ENCODE measurements at regions not wholly inside any gene's neighbourhood (a gene's known extent, or its start where the extent isn't known, plus 50 kb on each side); places are given as distances from the start of the nearest gene placed in this dataset.

- DNase-seq (ENCODE audit: low read depth), result peak; percentile 61
Measured at GRCh38 chr12:91852634-91853033, 293.0 kb downstream of the BTG1 start.

GRCh38 chr12:91851741-91852477 is 293.7 kb downstream of the BTG1 start:
- peak; percentile 1 for DNase-seq (ENCODE audit: low read depth)

GRCh38 chr12:91846466-91847055 is 299.1 kb downstream of the BTG1 start:
- no peak for DNase-seq (ENCODE audit: low read depth)

DNA sequence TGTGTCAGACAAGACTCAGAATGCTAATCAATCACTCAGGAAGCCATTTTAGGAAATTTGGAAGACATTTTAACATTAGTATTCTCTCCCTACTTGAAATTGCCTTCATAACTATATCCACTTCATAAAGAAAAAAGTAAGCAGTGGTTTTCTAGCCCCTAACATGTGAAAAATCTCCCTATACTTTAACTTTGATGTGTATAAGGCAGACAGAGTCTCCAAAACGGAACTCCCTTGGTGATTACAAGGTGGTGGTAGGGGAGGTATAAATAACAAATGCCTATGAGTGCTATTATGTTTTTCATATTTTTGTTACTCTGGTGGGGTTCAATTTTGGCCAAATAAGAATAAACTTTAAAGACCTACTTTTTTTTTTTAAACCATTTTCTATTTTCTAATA is 300.3 kb downstream of the BTG1 start:
- DNase-seq (ENCODE audit: low read depth), result no peak

DNA sequence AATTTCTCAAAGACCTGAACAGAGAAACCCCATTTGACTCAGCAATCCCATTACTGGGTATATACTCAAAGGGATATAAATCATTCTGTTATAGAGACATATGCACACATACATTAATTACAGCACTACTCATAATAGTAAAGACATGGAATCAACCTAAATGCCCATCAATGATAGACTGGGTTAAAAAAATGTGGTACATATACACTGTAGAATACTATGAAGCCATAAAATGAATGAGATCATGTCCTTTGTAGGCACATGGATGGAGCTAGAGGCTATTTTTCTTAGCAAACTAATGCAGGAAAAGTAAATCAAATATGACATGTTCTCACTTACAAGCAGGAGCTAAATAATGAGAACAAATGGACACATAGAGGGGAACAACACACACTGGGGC is 303.8 kb downstream of the BTG1 start:
- DNase-seq (ENCODE audit: low read depth), result no peak

- no peak for DNase-seq (ENCODE audit: low read depth)
Measured at GRCh38 chr12:91836696-91837095, 308.9 kb downstream of the BTG1 start.

DNA sequence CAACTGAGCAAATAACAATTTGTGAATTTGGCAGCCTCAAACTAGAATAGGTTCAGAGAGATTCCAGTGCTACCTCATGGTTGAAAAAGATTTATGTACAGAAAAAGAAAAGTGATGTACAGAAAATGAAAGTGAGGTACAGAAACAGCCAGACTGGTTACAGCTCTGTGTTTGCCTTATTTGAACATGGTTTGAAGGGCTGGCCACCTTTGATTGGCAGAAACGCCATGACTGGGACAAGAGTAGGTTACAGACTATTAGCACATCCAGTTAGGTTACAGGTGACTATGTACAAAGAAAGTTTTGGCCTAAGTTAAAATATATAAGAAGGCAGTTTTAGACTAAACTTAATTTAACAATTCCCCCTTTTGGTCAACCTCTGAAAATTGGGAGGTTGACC is 309.4 kb downstream of the BTG1 start:
- DNase-seq (ENCODE audit: low read depth), result no peak

DNA sequence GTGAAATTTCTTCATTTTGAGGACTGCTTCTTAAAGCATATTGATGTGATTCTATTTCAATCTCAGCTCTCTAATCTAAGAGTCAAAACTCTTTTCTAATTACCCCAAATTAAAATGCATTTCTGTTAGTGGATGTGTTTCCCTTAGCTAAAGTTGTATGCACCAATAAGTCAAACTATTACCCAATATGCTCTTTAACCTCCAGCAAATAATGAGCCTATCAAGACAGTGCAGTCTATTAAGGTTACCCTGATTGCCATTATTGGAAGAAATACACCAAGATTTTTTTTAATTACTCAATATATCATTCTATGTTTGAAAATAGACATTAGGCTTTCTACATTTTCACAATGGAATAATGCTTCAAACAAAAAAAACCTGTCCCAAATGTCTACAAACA is 310.0 kb downstream of the BTG1 start:
- DNase-seq (ENCODE audit: low read depth), result no peak

- no peak for DNase-seq (ENCODE audit: low read depth)
Measured at GRCh38 chr12:91833780-91834359, 311.8 kb downstream of the BTG1 start.

GRCh38 chr12:91825999-91826398 is 319.6 kb downstream of the BTG1 start:
- no peak for DNase-seq (ENCODE audit: low read depth)

- no peak for DNase-seq (ENCODE audit: low read depth)
Measured at GRCh38 chr12:91824991-91825390, 320.7 kb downstream of the BTG1 start.

- DNase-seq (ENCODE audit: low read depth), result no peak
Measured at GRCh38 chr12:91819132-91819447, 326.6 kb downstream of the BTG1 start.

GRCh38 chr12:91818227-91819131 is 327.2 kb downstream of the BTG1 start:
- DNase-seq (ENCODE audit: low read depth), result peak; percentile 64

- DNase-seq (ENCODE audit: low read depth), result peak; percentile 86
Measured at GRCh38 chr12:91817517-91817916, 328.1 kb downstream of the BTG1 start.

DNA sequence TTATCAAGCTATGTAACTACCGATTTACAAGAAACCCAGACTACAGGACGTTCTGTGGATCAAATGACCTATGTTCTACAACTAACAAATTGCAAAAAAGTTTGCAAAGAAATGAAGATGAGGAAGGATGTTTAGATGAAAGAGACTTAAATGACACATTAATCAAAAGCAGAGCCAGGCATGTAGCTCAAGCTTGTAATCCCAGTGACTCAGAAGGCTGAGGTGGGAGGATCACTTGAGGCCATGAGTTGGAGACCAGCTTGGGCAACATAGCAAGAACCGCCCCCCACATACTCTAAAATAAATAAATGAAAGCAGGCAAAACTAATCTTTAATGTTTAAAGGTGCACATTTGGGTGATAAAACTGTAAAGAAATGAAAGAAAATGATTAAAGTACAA is 331.9 kb downstream of the BTG1 start:
- DNase-seq (ENCODE audit: low read depth), result peak; percentile 55

GRCh38 chr12:91811481-91812287 is 334.0 kb downstream of the BTG1 start:
- peak; percentile 50 for DNase-seq (ENCODE audit: low read depth)

DNA sequence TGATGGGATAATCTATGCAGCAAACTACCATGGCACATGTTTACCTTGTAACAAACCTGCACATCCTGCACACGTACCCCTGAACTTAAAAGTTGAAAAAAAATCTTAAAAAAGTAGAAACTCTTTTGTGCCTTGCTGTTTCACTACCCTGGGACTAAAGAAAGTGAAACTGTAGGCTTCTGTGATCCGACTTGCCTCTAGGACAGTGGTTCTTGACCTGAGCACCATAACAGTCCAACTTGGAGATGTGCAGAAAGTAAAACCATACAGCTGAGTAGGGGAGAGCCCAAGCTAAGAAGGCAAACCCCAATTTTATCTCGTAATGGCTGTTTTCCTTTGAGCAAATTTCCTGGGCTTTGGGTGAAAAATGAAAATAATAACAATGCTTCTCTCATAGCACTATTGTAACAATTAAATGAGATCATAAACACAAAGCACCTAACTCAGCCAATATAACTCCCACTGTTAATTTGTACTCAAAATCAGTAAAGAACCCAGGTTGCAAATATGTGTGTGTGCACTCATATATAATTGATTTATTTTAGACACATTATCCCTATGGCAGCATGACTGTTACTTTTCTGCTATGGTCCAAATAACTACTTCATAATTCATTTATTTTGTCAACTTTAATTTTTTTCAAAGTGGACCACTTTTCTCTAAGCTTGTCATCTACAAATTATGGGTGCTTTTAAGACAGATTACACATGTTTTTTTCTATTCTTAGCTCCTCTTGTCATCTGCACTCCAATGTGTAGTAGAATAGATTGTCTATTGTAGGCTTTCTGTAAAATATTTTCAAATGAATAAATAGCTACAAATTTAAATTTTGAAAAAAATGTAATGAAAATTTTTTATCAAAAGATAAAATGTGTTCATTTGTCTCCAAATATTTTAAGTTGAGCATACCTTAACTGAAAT is 334.9 kb downstream of the BTG1 start:
- no peak for DNase-seq (ENCODE audit: low read depth)

DNA sequence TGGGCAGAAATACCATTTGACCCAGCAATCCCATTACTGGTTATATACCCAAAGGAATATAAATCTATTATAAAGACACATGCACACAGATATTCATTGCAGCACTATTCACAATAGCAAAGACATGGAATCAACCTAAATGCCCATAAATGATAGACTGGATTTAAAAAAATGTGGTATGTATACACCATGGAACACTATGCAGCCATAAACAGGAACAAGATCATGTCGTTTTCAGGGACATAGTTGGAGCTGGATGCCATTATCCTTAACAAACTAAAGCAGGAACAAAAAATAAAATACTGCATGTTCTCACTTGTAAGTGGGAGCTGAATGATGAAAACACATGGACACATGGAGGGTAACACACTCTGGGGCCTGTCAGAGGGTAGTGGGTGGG is 335.6 kb downstream of the BTG1 start:
- DNase-seq (ENCODE audit: low read depth), result no peak

DNA sequence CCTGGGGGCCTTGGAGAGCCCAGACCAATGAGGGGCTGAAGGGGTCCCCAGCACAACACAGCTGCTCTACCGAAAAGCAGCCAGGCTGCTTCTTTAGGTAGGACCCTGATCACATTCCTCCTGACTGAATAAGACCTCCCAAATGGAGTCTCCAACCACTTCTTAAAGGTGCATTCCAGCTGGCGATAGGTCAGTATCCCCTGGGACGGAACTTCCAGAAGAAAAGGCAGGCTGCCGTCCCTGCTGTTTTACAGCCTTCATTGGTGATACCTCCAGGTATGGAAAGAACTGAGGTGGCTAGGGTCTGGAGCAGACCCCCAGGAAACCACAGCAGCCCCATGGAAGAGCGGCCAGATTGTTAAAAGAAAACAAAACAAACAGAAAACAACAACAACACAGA is 340.6 kb downstream of the BTG1 start:
- no peak for DNase-seq (ENCODE audit: low read depth)

- DNase-seq (ENCODE audit: low read depth), result peak; percentile 79
Measured at GRCh38 chr12:91804533-91804932, 341.1 kb downstream of the BTG1 start.

DNA sequence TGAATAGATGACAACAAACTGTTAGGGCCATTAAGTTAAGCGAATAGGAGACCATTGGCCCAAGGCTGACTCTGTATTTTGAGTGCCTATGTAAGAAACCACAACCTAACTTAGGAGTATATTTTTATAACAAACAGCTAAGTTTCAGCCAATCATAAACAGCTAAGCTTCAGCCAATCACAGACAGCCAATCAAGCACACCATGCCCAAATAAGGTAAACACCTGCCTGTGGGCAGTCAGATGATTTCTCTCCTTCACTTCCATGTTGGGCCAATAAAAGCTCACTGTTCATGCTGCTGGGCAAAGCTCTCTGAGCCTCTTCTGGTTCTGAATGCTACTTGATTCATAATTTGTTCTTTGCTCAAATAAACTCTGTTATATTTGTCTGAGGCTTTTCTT is 344.6 kb downstream of the BTG1 start:
- no peak for DNase-seq (ENCODE audit: low read depth)
